Smooth muscle cell (in vitro differentiated cells): ENCODE measurements at regions not wholly inside any gene's neighbourhood (a gene's known extent, or its start where the extent isn't known, plus 50 kb on each side); places are given as distances from the start of the nearest gene placed in this dataset.

ENCODE experiments used
- DNase-seq: peaks from one replicate; lab custom pipeline; 2025; ENCODE audit not compliant: unreplicated experiment; lab: John Stamatoyannopoulos, UW
- H2AFZ ChIP-seq: fragments of 200-600 bp; sonication (generic); 2 replicates; pipeline ENCODE4 v1.6.0; 2016; ENCODE audit warnings: antibody characterized with exemption, low read depth, mild to moderate bottlenecking
- H3F3A ChIP-seq: fragments of 200-600 bp; sonication (generic); 2 replicates; pipeline ENCODE4 v1.6.0; 2017; ENCODE audit warnings: antibody characterized with exemption, low read depth
- H3K27ac ChIP-seq: fragments of 200-600 bp; sonication (generic); 2 replicates; pipeline ENCODE4 v1.5.1; 2016; ENCODE audit warnings: low read depth, mild to moderate bottlenecking
- H3K27me3 ChIP-seq: fragments of 200-600 bp; sonication (generic); 2 replicates; pipeline ENCODE4 v1.6.1; 2016; ENCODE audit warnings: low read depth, mild to moderate bottlenecking
- H3K36me3 ChIP-seq: fragments of 200-600 bp; sonication (generic); 2 replicates; pipeline ENCODE4 v1.5.1; 2016; ENCODE audit warnings: low read depth
- H3K4me1 ChIP-seq: fragments of 200-600 bp; sonication (generic); 2 replicates; pipeline ENCODE4 v1.5.1; 2016; ENCODE audit warnings: low read depth
- H3K4me2 ChIP-seq: fragments of 200-600 bp; sonication (generic); 2 replicates; pipeline ENCODE4 v1.6.0; 2016; ENCODE audit warnings: mild to moderate bottlenecking
- H3K4me3 ChIP-seq: fragments of 200-600 bp; sonication (generic); 2 replicates; pipeline ENCODE4 v1.5.1; 2016; ENCODE audit warnings: mild to moderate bottlenecking
- H3K79me2 ChIP-seq: fragments of 200-600 bp; sonication (generic); 2 replicates; pipeline ENCODE4 v1.6.0; 2016; ENCODE audit warnings: low read depth, mild to moderate bottlenecking
- H3K9ac ChIP-seq: fragments of 200-600 bp; sonication (generic); 2 replicates; pipeline ENCODE4 v1.6.0; 2016; ENCODE audit warnings: low read depth
- H3K9me3 ChIP-seq: fragments of 200-600 bp; sonication (generic); replicated peaks from 2 replicates; pipeline ENCODE4 v1.5.1; 2016; ENCODE audit warnings: low read depth
- H4K20me1 ChIP-seq: fragments of 200-600 bp; sonication (generic); 2 replicates; pipeline ENCODE4 v1.6.0; 2016; ENCODE audit warnings: low read depth
- WGBS: methylation state at CpG from one replicate; pipeline ENCODE4 v1.1.7; 2016; ENCODE audit warnings: low lambda C conversion rate; 5-methylcytosine and 5-hydroxymethylcytosine counted together
- TF ChIP-seq, protein P1 (sequence below): fragments of 200-600 bp; sonication (generic); IDR thresholded peaks from 2 replicates; pipeline ENCODE4 v1.5.1; 2017; ENCODE audit warnings: borderline replicate concordance, mild to moderate bottlenecking, antibody characterized with exemption; ENCODE audit not compliant: insufficient read depth, poor library complexity, severe bottlenecking

DNA sequence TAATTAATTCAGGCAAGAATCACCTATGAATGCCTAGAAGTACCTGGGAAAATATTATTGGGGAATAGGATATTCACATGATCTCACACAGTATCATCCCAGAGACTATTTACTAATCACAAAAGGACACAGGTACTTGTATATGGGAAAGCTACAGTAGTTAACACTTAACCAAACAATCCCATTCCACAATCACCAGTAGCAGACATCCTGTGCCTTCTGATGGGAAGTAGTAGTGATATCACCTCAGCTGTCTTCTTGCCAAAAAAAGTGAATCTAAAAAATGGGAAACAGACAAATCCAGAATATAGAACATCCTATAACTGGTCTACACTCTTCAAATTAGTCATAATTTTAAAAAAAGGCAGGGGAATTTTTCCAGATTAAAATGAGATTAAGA lies 75.6 kb upstream of the CCDC150 start:
- TF ChIP-seq, protein P1, sequence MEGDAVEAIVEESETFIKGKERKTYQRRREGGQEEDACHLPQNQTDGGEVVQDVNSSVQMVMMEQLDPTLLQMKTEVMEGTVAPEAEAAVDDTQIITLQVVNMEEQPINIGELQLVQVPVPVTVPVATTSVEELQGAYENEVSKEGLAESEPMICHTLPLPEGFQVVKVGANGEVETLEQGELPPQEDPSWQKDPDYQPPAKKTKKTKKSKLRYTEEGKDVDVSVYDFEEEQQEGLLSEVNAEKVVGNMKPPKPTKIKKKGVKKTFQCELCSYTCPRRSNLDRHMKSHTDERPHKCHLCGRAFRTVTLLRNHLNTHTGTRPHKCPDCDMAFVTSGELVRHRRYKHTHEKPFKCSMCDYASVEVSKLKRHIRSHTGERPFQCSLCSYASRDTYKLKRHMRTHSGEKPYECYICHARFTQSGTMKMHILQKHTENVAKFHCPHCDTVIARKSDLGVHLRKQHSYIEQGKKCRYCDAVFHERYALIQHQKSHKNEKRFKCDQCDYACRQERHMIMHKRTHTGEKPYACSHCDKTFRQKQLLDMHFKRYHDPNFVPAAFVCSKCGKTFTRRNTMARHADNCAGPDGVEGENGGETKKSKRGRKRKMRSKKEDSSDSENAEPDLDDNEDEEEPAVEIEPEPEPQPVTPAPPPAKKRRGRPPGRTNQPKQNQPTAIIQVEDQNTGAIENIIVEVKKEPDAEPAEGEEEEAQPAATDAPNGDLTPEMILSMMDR, result no peak
- H4K20me1 ChIP-seq, result peaks cover 12% of the 10 kb centered on the region

DNA sequence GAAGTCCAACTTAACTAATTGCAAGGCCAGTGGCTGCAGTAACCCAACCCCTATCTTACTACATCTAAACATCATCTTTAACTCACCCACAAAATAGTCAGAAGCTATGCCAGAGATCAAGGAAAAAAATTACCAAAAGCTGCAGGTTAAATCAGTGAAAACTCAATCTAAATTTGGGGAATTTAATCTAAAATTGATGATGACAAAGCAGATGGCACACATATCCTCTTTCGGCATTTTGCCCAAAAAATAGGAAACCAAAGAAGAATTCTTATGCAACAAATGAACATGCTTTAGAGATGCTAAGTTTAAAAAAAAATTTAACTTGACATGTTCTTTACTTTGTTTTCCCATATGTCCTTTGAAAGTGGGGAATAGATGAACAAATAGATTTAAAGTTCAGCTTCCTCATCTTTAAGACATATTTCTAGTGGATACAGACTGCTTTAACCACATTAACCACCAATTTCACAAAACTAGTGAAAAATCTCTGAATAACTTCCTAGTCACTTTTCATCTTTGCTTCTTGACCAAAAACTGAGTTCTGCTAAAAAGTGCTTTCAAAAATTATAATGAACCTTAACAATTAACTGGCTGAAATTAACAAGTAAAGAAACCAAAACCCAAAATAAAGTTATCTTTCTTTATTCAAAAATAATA lies 74.3 kb upstream of the CCDC150 start:
- no peaks in the 10 kb centered on the region for H3K36me3 ChIP-seq

More for the DNA sequence above, 75.6 kb upstream of the CCDC150 start:
- Histone ChIP-seq H3K9me3 (no peaks in the 10 kb centered on the region), H3K27me3 (no peaks in the 10 kb centered on the region), H3K27ac (no peak overlapping the region), H3K79me2 (peaks cover 13% of the 10 kb centered on the region), H3F3A (no peaks in the 10 kb centered on the region), H3K4me2 (no peak overlapping the region), H3K4me3 (no peak overlapping the region), H3K4me1 (no peaks in the 10 kb centered on the region), H3K9ac (no peak overlapping the region), H3K36me3 (no peaks in the 10 kb centered on the region), H2AFZ (no peak overlapping the region)
- DNase-seq, result no peak

DNA sequence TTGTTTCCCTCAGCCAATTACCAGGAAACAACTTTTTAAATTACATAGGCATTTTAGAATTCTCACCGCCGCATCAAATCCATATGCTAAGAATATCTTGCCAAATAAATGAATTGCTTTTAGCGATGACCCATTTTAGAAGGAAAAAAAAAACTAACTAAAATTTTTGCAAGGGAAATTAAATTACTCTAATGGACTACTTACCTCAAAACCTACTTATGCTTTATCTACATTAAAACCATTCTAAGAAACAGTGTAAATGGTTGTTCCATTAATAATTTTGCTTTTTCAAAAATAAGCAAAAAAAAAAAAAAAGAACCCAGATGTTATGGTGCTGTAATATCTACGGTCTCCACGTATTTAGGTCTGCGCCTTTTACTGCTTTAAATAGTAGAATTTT lies 73.5 kb upstream of the CCDC150 start:
- no peak overlapping the region for H3K27ac ChIP-seq
- peaks cover 12% of the 10 kb centered on the region for H4K20me1 ChIP-seq
- no peak for DNase-seq
- no peak overlapping the region for H3K9ac ChIP-seq
- WGBS, result 84% methylated on average over 6 of the region's 6 CpGs
- TF ChIP-seq, protein P1, result no peak
- H3K4me3 ChIP-seq, result no peak overlapping the region
- no peaks in the 10 kb centered on the region for H3K36me3 ChIP-seq
- no peaks in the 10 kb centered on the region for H3K27me3 ChIP-seq
- no peak overlapping the region for H2AFZ ChIP-seq
- H3K4me1 ChIP-seq, result no peaks in the 10 kb centered on the region
- no peaks in the 10 kb centered on the region for H3K9me3 ChIP-seq
- H3F3A ChIP-seq, result no peaks in the 10 kb centered on the region
- peaks cover 9% of the 10 kb centered on the region for H3K79me2 ChIP-seq
- no peak overlapping the region for H3K4me2 ChIP-seq

More for the DNA sequence above, 74.3 kb upstream of the CCDC150 start:
- H3K79me2 ChIP-seq, result peaks cover 13% of the 10 kb centered on the region
- no peaks in the 10 kb centered on the region for H3K4me1 ChIP-seq
- H3K9ac ChIP-seq, result no peak overlapping the region
- no peak overlapping the region for H3K4me2 ChIP-seq
- H3K27ac ChIP-seq, result no peak overlapping the region
- H3K27me3 ChIP-seq, result no peaks in the 10 kb centered on the region
- H4K20me1 ChIP-seq, result peaks cover 12% of the 10 kb centered on the region
- 97% methylated on average over 1 of the region's 1 CpG for WGBS
- DNase-seq, result no peak
- no peak overlapping the region for H3K4me3 ChIP-seq
- no peak overlapping the region for H2AFZ ChIP-seq
- no peaks in the 10 kb centered on the region for H3K9me3 ChIP-seq
- no peaks in the 10 kb centered on the region for H3F3A ChIP-seq
- TF ChIP-seq, protein P1, result no peak

DNA sequence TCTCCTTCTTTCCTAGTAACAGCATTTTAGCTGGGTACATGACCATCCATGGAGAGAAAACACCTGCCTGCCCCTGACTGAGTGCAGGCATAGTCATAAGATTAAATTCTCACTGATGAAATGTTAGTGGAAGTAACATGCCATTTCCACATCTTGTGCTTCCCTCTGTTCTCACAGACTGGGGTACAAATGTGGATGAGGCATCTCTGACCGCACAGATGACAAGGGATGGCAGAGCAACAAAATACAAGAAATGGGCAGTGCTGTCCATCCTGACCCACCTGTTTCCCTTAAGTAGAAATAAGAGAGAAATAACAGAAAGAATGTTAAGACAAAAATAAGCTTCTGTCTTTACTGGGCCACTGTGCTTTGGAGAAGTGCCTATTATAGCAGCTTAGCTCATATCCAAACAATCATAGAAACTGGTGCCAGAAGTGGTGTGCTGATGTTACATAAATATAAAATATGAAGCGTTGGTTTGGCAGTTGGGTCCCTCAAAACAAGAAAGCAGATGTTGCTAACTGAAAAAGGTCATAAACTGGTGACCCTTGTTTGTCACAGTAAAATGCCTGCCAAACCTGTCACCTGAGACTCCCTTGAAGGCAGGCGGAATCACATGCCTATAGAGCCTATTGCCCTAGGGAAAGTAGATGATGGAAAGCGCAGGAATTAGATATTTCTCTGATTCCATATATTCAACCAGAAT lies 72.4 kb upstream of the CCDC150 start:
- Histone ChIP-seq H3K4me2 (no peak overlapping the region), H3K27ac (no peak overlapping the region), H3K27me3 (no peaks in the 10 kb centered on the region), H3K4me3 (no peak overlapping the region), H4K20me1 (peaks cover 12% of the 10 kb centered on the region), H3K79me2 (peaks cover 9% of the 10 kb centered on the region), H3K9me3 (no peaks in the 10 kb centered on the region), H3K4me1 (no peaks in the 10 kb centered on the region), H3K36me3 (no peaks in the 10 kb centered on the region), H3F3A (no peaks in the 10 kb centered on the region), H2AFZ (no peak overlapping the region), H3K9ac (no peak overlapping the region)
- WGBS, result 94% methylated on average over 4 of the region's 4 CpGs
- no peak for DNase-seq
- TF ChIP-seq, protein P1, result no peak
